ENCODE measurements at regions not wholly inside any gene's neighbourhood (a gene's known extent, or its start where the extent isn't known, plus 50 kb on each side); places are given as distances from the start of the nearest gene placed in this dataset.
"Not testable (repeated sequence)": the region's sequence is repeated elsewhere in the genome, so short reads cannot be mapped to it uniquely, and the experiment has no call there.

GRCh38 chr4:78691971-78692821, 84.0 kb upstream of the BMP2K start:
- DNase-seq (ENCODE audit: low spot score) = no peak

GRCh38 chr4:78692822-78693170, 83.4 kb upstream of the BMP2K start:
- no peak for DNase-seq (ENCODE audit: low spot score)

- no peak for DNase-seq (ENCODE audit: low spot score)
Measured at GRCh38 chr4:78693777-78694456, 82.2 kb upstream of the BMP2K start.

DNA sequence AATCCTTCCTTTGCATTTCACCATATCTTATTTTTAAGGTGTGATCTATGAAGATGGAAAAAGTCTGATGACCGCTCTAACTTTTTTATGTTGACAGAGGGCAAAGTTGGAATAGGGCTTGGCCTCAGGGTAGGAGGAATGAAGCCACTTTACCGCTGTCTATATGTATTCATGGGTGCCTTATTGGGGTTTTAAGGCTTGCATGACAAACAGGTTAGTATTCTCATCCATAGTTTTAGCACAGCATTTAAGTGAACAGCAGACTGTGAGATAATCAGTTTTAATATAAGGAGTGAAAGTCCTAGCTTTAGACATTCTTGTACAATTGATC, 81.7 kb upstream of the BMP2K start:
- DNase-seq (ENCODE audit: low spot score) = no peak

DNA sequence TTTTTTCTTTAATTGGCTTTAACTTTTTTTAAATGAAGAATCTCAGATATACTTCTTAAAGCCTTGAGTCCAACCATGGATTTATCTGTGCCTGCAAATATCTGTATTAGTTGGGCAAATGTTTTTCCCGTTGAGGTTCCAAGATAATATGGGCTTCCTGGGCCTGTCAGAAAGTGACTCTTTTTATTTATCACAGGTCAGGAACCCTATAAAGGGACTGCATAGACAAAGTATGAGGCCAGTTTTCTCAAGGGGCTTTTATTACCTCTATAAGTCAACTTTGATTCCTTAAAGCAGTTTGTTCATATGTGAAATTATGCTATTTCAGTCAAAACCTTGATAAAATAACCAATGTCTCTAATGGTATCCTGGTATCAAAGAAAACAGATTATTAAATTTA, 80.2 kb upstream of the BMP2K start:
- DNase-seq (ENCODE audit: low spot score) = no peak

DNA sequence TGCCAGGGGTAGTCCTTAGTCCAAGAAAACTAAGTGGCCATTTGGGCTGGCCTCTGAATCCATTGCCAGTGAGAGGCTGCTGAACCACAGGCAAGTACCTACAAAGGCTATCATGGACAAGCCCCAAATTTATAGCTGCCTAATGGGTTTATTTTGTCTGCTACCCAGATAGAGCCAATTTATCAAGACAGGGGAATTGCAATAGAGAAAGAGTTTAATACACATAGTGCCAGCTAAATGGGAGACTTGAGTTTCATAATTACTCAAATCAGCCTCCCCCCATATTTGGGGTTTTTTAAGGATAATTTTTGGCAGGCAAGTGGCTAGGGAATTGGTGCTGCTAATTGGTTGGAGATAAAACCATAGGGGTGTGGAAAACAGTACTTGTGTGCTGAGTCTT, 73.1 kb upstream of the BMP2K start:
- DNase-seq (ENCODE audit: low spot score) = no peak

GRCh38 chr4:78704317-78704716, 71.8 kb upstream of the BMP2K start:
- no peak for DNase-seq (ENCODE audit: low spot score)

- no peak for DNase-seq (ENCODE audit: low spot score)
Measured at GRCh38 chr4:78704981-78705683, 71.0 kb upstream of the BMP2K start.

DNA sequence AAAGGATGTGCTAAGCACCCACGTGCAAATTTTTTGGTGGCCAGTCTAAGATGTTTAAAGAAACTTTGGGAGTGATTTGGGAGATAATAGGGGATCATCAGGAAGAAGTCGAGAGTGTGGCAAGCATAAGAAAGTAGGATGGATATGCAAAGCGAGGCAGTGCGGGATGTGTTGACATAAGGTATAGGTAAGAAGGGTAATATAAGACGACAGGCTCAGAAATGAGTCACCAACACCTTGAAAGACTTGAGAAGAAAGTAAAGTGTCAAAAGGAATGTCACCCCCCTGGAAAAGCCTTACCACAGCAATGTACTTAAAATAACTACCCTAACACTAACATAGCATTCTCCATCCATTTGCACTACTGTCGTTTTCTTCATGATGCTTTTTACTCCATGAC, 69.8 kb upstream of the BMP2K start:
- DNase-seq (ENCODE audit: low spot score) = no peak

GRCh38 chr4:78707268-78707667, 68.9 kb upstream of the BMP2K start:
- no peak for DNase-seq (ENCODE audit: low spot score)

- no peak for DNase-seq (ENCODE audit: low spot score)
Measured at GRCh38 chr4:78707793-78708192, 68.4 kb upstream of the BMP2K start.

DNA sequence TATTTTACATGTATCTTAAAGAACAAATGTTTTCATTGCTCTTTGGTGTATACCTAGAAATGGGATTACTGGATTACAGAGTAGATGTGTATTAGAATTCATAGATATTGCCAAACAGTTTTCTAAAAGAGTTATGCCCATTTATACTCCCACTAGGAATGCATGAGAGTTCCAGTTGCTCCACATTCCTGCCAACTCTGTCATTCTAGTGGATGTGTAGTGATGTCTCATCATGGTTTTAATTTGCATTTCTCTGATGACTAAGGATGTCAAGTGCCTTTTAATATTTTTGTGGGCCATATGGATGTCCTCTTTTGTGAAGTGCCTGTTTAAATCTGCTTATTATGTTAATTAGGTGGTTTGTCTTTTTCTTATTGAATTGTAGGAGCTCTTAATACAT, 65.6 kb upstream of the BMP2K start:
- no peak for DNase-seq (ENCODE audit: low spot score)

- DNase-seq (ENCODE audit: low spot score) = no peak
Measured at GRCh38 chr4:78711676-78712075, 64.5 kb upstream of the BMP2K start.

- DNase-seq (ENCODE audit: low spot score) = not testable (repeated sequence)
Measured at GRCh38 chr4:78714598-78714997, 61.6 kb upstream of the BMP2K start.

DNA sequence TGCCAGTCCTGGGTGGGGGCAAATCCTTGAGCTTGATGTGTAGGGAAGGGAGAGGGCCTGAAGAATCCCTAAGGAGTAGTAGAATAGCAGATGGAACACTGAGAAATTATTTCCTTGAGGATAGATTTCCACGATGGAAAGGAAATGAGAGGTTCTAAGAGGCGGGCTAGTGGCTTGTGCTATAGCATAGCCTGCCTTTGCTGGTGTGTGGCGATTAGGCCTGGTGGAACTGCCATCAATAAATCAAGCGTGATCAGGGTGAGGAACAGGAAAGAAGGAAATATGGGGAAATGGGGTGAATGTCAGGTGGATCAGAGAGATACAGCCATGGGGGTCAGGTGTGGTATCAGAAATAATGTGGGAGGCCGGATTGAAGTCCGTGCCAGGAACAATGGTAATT, 60.8 kb upstream of the BMP2K start:
- DNase-seq (ENCODE audit: low spot score) = not testable (repeated sequence)

GRCh38 chr4:78717712-78718111, 58.4 kb upstream of the BMP2K start:
- DNase-seq (ENCODE audit: low spot score) = not testable (repeated sequence)

- DNase-seq (ENCODE audit: low spot score) = no peak
Measured at GRCh38 chr4:78720204-78720603, 55.9 kb upstream of the BMP2K start.

GRCh38 chr4:78720994-78721677, 55.0 kb upstream of the BMP2K start:
- no peak for DNase-seq (ENCODE audit: low spot score)

DNA sequence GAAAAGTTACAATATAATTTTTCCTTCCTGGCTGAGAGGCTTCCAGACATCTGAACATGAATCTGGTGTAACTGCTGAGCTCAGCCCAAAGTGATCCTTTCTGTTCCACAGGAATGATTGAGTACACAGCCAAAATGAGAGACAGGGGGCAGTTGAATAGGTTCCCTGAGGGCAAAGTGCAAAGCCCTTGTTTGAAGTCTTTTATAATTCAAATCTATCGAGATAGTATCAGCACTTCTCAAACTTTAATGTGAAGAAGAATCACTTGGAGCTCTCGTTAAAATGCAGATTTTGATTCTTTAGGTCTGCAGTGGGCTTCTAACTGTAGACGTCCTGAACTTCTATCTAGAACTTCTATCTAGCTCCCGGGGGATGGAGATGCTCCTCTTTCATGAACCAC, 54.4 kb upstream of the BMP2K start:
- no peak for DNase-seq (ENCODE audit: low spot score)

DNA sequence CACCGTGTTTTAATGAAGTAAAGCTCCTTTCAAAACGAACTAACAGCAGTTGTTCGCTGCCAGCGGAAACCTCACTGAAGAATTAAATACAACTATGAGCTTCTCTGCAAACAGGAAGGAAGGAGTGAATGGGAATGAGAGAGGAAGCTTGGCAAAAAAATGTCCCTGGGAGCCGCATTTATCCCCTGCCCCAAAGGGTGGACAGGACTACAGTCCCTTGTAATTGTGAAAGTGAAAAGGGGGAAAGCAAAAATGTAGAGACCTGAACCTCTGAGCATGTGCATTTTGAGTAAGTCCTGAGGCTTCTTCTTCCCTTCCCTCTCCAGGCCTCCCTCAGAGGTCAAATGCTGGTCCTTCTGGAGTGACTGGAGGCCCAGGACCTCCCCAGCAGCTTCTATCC, 53.8 kb upstream of the BMP2K start:
- DNase-seq (ENCODE audit: low spot score) = no peak

- DNase-seq (ENCODE audit: low spot score) = no peak
Measured at GRCh38 chr4:78722878-78723277, 53.3 kb upstream of the BMP2K start.
